ENCODE measurements at regions not wholly inside any gene's neighbourhood (a gene's known extent, or its start where the extent isn't known, plus 50 kb on each side); places are given as distances from the start of the nearest gene placed in this dataset.
"Not testable (repeated sequence)": the region's sequence is repeated elsewhere in the genome, so short reads cannot be mapped to it uniquely, and the experiment has no call there.

GRCh38 chr2:59774821-59775433 lies 778.5 kb downstream of the BCL11A start:
- H3K27me3 Mint-ChIP-seq, result peaks cover 1% of the 10 kb centered on the region
- H3K36me3 Mint-ChIP-seq, result no peaks in the 10 kb centered on the region

DNA sequence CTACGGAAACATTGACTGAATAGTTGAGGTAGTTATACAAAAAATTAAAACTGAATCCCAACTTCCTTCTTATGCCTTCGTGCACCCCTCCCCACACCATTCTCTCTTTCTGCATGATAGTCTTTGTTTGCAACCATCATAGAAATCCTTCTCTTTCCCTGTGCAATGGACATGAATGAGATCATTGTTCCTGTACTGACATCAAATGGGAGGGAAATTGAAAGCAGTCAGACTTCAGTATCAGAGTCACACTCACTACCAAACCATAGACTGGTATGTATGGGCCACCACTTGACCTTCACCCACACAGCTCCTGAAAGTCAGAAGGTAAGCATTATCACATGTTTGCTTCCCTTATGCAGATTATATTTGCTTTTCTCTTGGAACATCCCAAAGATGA lies 782.8 kb downstream of the BCL11A start:
- Mint-ChIP-seq H3K9me3 (no peaks in the 10 kb centered on the region), H3K4me1 (no peaks in the 10 kb centered on the region), H3K27me3 (peaks cover 1% of the 10 kb centered on the region), H3K4me3 (no peak overlapping the region), H3K36me3 (no peaks in the 10 kb centered on the region), H3K27ac (no peak overlapping the region)

More at GRCh38 chr2:59774821-59775433, 778.5 kb downstream of the BCL11A start:
- H3K9me3 Mint-ChIP-seq, result no peaks in the 10 kb centered on the region
- no peaks in the 10 kb centered on the region for H3K4me1 Mint-ChIP-seq
- H3K4me3 Mint-ChIP-seq, result no peak overlapping the region
- H3K27ac Mint-ChIP-seq, result no peak overlapping the region

DNA sequence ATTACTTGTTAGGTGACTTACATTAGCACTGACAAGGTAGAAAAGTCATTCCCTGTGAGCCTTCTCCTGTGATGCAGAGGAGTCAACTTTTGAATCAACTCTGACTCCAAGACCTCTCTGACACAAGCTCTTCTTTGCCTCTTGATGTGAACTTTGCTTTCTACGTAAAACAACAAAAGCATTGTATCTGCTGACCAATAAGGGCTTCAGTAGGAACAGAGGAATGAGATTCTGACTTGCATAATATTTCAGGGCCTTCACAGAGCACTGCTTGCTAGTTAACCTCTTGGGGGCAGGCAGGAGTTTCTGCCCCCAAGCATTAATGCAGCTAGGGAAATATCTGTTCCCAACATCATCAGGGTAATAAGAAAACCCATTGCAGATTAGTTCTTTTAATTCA lies 791.5 kb downstream of the BCL11A start:
- Mint-ChIP-seq H3K4me3 (no peak overlapping the region), H3K4me1 (no peaks in the 10 kb centered on the region), H3K36me3 (no peaks in the 10 kb centered on the region), H3K9me3 (no peaks in the 10 kb centered on the region), H3K27me3 (no peaks in the 10 kb centered on the region), H3K27ac (no peak overlapping the region)

- Mint-ChIP-seq H3K9me3 (no peaks in the 10 kb centered on the region), H3K36me3 (no peaks in the 10 kb centered on the region), H3K4me3 (no peak overlapping the region), H3K4me1 (no peaks in the 10 kb centered on the region), H3K27me3 (no peaks in the 10 kb centered on the region), H3K27ac (no peak overlapping the region)
Observed at GRCh38 chr2:59756150-59756549, 797.3 kb downstream of the BCL11A start.

DNA sequence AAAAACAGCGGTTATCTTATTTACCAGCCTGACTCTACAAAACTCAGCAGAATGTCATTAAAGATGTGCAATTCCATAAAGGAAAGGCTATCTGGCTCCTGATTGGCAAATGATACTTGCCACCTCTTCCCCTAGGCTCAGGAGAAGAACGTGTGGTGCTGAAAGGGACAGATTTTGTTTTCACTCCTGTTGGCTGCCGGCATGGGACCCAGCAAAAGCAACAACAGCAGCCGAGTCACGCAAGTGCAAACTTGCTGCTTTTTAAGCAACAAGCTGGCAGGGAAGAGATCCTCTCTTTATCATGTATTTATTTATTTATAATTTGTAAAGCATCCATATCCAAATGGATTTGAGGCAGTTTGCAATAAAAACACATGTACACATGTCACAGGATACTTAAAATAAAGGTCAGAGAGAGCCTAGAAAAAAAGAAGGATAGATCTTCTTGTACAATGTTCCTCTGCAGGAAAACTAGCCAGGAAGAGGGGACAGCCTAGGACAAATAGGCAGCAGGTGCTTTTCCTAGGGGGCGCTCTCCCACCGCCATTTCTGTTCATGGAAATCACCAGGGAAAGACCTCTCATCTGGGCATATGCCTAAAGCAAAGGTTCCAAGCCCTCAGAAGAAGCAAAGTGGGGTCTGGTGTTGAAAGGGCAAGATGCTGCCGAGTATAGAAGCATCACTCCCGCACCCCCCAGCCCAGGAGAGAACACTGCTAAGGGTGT lies 799.3 kb downstream of the BCL11A start:
- H3K4me3 Mint-ChIP-seq, result no peak overlapping the region
- H3K27me3 Mint-ChIP-seq, result peaks cover 1% of the 10 kb centered on the region
- no peak overlapping the region for H3K27ac Mint-ChIP-seq
- H3K9me3 Mint-ChIP-seq, result no peaks in the 10 kb centered on the region
- H3K36me3 Mint-ChIP-seq, result no peaks in the 10 kb centered on the region
- no peaks in the 10 kb centered on the region for H3K4me1 Mint-ChIP-seq

DNA sequence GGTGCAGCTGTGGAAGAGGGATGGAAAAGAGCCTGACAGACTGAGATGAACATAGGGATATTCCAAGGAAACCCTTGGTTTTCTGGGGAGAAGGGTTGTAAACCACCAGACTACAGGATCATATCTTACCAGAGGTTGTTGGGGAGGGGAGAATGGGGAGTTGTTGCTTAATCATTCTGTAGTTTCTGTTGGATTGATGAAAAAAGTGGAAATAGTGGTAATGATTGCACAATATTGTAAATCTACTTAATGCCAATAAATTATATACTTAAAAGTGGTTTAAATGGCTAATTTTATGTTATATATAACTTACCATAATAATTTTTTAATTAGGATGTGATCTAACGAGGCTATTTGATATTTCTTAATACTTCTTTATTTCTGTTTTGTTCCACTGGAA lies 800.9 kb downstream of the BCL11A start:
- Mint-ChIP-seq H3K9me3 (no peaks in the 10 kb centered on the region), H3K27ac (no peak overlapping the region), H3K4me3 (no peak overlapping the region), H3K36me3 (no peaks in the 10 kb centered on the region), H3K4me1 (no peaks in the 10 kb centered on the region), H3K27me3 (peaks cover 1% of the 10 kb centered on the region)

- Mint-ChIP-seq H3K27ac (no peak overlapping the region), H3K4me1 (no peaks in the 10 kb centered on the region), H3K9me3 (no peaks in the 10 kb centered on the region), H3K4me3 (no peak overlapping the region), H3K27me3 (peaks cover 1% of the 10 kb centered on the region), H3K36me3 (no peaks in the 10 kb centered on the region)
Observed at GRCh38 chr2:59752071-59752470, 801.4 kb downstream of the BCL11A start.

DNA sequence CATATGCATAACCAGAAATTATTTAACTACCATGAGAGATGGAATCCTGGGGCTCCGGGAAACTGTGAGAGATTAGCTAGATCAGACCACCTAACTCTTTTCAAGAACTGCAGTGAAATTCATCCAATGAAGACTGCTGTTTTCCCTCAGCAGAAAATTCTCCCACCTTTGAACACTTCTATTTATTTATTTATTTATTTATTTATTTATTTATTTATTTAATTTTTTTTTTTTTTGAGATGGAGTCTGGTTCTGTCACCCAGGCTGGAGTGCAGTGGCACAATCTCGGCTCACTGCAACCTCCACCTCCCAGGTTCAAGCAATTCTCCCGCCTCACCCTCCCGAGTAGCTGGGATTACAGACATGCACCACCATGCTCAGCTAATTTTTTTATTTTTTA lies 802.2 kb downstream of the BCL11A start:
- H3K4me3 Mint-ChIP-seq, H3K27ac Mint-ChIP-seq, H3K9me3 Mint-ChIP-seq, H3K27me3 Mint-ChIP-seq, H3K36me3 Mint-ChIP-seq, H3K4me1 Mint-ChIP-seq: not testable (repeated sequence)

DNA sequence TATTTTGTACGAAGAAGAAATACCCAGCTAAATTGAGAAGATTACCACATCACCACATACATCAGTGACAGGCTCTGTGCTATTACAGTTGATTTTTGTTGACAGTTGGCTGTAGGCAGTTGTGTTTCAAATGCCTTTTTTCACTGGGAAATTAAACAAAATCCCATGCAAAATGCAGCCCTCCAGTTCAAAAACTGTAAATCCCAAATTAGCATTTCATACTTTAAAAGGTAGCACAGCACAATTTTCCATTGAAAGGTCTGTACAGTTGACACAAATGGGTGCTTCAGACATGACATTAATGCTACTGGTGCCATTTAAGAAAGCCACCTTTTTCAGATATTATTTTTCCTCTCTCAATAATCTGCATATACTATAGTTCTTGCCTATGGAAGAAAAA lies 807.2 kb downstream of the BCL11A start:
- Mint-ChIP-seq H3K4me3 (no peak overlapping the region), H3K27ac (no peak overlapping the region), H3K9me3 (no peaks in the 10 kb centered on the region), H3K36me3 (no peaks in the 10 kb centered on the region), H3K27me3 (peaks cover 3% of the 10 kb centered on the region), H3K4me1 (no peaks in the 10 kb centered on the region)

- Mint-ChIP-seq H3K36me3 (no peaks in the 10 kb centered on the region), H3K27ac (no peak overlapping the region), H3K4me1 (no peaks in the 10 kb centered on the region), H3K9me3 (no peaks in the 10 kb centered on the region), H3K27me3 (peaks cover 1% of the 10 kb centered on the region), H3K4me3 (no peak overlapping the region)
Observed at GRCh38 chr2:59745085-59745484, 808.4 kb downstream of the BCL11A start.

- no peak overlapping the region for H3K4me3 Mint-ChIP-seq
- H3K4me1 Mint-ChIP-seq, result no peaks in the 10 kb centered on the region
- H3K9me3 Mint-ChIP-seq, result no peaks in the 10 kb centered on the region
- peaks cover 1% of the 10 kb centered on the region for H3K27me3 Mint-ChIP-seq
- no peak overlapping the region for H3K27ac Mint-ChIP-seq
- no peaks in the 10 kb centered on the region for H3K36me3 Mint-ChIP-seq
Observed at GRCh38 chr2:59744436-59744835, 809.0 kb downstream of the BCL11A start.

GRCh38 chr2:59741840-59742239 lies 811.6 kb downstream of the BCL11A start:
- Mint-ChIP-seq H3K27me3 (no peaks in the 10 kb centered on the region), H3K9me3 (no peaks in the 10 kb centered on the region), H3K4me3 (no peak overlapping the region), H3K27ac (no peak overlapping the region), H3K4me1 (no peaks in the 10 kb centered on the region), H3K36me3 (no peaks in the 10 kb centered on the region)

GRCh38 chr2:59739166-59739565 lies 814.3 kb downstream of the BCL11A start:
- Mint-ChIP-seq H3K27me3 (no peaks in the 10 kb centered on the region), H3K4me1 (no peaks in the 10 kb centered on the region), H3K4me3 (no peak overlapping the region), H3K36me3 (no peaks in the 10 kb centered on the region), H3K9me3 (no peaks in the 10 kb centered on the region), H3K27ac (no peak overlapping the region)

DNA sequence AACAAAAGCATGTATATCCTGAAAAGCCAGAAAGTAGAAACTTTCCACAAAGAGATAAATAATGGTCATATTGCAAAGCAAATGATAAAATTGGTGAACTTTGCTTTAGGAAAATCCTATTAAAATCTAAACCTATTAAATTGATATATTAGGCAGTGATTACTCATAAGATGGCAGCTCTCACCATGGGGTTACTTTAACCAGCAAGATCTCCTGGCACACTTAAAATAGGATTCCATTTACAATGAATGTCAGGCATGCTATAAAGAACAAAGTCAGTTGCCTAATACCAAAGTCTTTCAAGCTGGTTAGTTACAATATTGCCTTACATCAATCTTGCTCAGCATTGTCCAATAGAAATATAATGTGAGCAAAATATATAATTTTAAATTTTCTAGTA lies 816.2 kb downstream of the BCL11A start:
- Mint-ChIP-seq H3K27me3 (no peaks in the 10 kb centered on the region), H3K36me3 (no peaks in the 10 kb centered on the region), H3K27ac (no peak overlapping the region), H3K4me3 (no peak overlapping the region), H3K4me1 (no peaks in the 10 kb centered on the region), H3K9me3 (no peaks in the 10 kb centered on the region)

GRCh38 chr2:59734743-59735142 lies 818.7 kb downstream of the BCL11A start:
- Mint-ChIP-seq H3K27ac (no peak overlapping the region), H3K4me1 (no peaks in the 10 kb centered on the region), H3K4me3 (no peak overlapping the region), H3K27me3 (no peaks in the 10 kb centered on the region), H3K36me3 (no peaks in the 10 kb centered on the region), H3K9me3 (no peaks in the 10 kb centered on the region)

GRCh38 chr2:59733970-59734369 lies 819.5 kb downstream of the BCL11A start:
- H3K27me3 Mint-ChIP-seq, result no peaks in the 10 kb centered on the region
- H3K27ac Mint-ChIP-seq, result no peak overlapping the region
- H3K9me3 Mint-ChIP-seq, result no peaks in the 10 kb centered on the region

GRCh38 chr2:59733567-59733930 lies 819.9 kb downstream of the BCL11A start:
- Mint-ChIP-seq H3K4me3 (no peak overlapping the region), H3K9me3 (no peaks in the 10 kb centered on the region), H3K36me3 (no peaks in the 10 kb centered on the region), H3K27ac (no peak overlapping the region), H3K27me3 (no peaks in the 10 kb centered on the region), H3K4me1 (no peaks in the 10 kb centered on the region)

More at GRCh38 chr2:59733970-59734369, 819.5 kb downstream of the BCL11A start:
- no peaks in the 10 kb centered on the region for H3K4me1 Mint-ChIP-seq
- H3K36me3 Mint-ChIP-seq, result no peaks in the 10 kb centered on the region
- no peak overlapping the region for H3K4me3 Mint-ChIP-seq
